HFF-Myc (cell line): ENCODE measurements at regions not wholly inside any gene's neighbourhood (a gene's known extent, or its start where the extent isn't known, plus 50 kb on each side); places are given as distances from the start of the nearest gene placed in this dataset.

Experiments
- DNase-seq: peaks from one replicate; pipeline ENCODE4 v3.0.0-alpha.2; 2011; ENCODE audit warnings: low read depth; ENCODE audit errors: extremely low read depth
- H3K4me3 ChIP-seq: replicated peaks from 2 replicates; pipeline ENCODE4 v1.5.1; 2011; ENCODE audit warnings: low read depth, mild to moderate bottlenecking, control low read depth, low read length
- TF ChIP-seq, protein P1 (sequence below): IDR thresholded peaks from 2 replicates; pipeline ENCODE4 v1.5.1; 2012; ENCODE audit warnings: mild to moderate bottlenecking, low read depth, low read length, control low read depth; ENCODE audit errors: missing control alignments

- no peak overlapping the region for H3K4me3 ChIP-seq
- no peak for DNase-seq
- TF ChIP-seq, protein P1, sequence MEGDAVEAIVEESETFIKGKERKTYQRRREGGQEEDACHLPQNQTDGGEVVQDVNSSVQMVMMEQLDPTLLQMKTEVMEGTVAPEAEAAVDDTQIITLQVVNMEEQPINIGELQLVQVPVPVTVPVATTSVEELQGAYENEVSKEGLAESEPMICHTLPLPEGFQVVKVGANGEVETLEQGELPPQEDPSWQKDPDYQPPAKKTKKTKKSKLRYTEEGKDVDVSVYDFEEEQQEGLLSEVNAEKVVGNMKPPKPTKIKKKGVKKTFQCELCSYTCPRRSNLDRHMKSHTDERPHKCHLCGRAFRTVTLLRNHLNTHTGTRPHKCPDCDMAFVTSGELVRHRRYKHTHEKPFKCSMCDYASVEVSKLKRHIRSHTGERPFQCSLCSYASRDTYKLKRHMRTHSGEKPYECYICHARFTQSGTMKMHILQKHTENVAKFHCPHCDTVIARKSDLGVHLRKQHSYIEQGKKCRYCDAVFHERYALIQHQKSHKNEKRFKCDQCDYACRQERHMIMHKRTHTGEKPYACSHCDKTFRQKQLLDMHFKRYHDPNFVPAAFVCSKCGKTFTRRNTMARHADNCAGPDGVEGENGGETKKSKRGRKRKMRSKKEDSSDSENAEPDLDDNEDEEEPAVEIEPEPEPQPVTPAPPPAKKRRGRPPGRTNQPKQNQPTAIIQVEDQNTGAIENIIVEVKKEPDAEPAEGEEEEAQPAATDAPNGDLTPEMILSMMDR, result no peak
Observed at GRCh38 chr6:92195796-92196195, 1223.6 kb downstream of the EPHA7 start.

- TF ChIP-seq, protein P1, result no peak
- DNase-seq, result no peak
- no peak overlapping the region for H3K4me3 ChIP-seq
Observed at GRCh38 chr6:92188016-92188415, 1231.3 kb downstream of the EPHA7 start.

- TF ChIP-seq, protein P1, result no peak
- DNase-seq, result no peak
- no peak overlapping the region for H3K4me3 ChIP-seq
Observed at GRCh38 chr6:92184933-92185332, 1234.4 kb downstream of the EPHA7 start.

- no peak for DNase-seq
- no peak overlapping the region for H3K4me3 ChIP-seq
- TF ChIP-seq, protein P1, result no peak
Observed at GRCh38 chr6:92181347-92181746, 1238.0 kb downstream of the EPHA7 start.

GRCh38 chr6:92180090-92180489 is 1239.3 kb downstream of the EPHA7 start:
- no peak for DNase-seq
- TF ChIP-seq, protein P1, result no peak

GRCh38 chr6:92176666-92177065 is 1242.7 kb downstream of the EPHA7 start:
- TF ChIP-seq, protein P1, result no peak
- H3K4me3 ChIP-seq, result no peak overlapping the region
- DNase-seq, result no peak

More at GRCh38 chr6:92180090-92180489, 1239.3 kb downstream of the EPHA7 start:
- H3K4me3 ChIP-seq, result no peak overlapping the region

DNA sequence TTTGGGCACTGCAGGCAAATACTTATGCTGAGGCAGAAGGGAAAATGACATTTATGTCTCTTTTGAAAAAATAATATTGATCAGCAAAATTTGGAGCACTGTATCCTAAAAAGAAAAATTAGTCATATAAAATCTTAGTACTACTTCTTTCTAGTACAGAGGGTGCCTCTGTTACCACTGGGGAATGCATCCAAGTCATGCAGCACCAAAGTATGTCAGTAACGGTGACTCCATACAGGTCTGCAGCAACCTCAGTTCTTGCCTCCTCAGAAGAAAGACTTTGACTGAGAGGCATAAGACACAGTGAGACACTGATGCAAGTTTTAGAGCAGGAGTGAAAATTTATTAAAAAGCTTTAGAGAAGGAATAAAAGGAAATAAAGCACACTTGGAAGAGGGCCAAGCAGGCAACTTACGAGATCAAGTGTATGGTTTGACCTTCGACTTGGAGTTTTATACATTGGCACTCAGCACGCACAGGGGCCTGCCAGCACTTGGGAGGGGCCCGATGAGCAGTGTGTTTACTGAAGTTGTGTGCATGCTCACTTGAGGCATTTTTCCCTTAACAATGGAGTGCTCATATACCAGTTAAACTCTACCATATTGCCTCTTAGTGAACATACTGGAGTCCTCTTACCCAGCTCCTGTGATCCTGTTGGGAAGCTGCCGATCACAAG is 1244.8 kb downstream of the EPHA7 start:
- H3K4me3 ChIP-seq, result no peak overlapping the region
- DNase-seq, result no peak
- TF ChIP-seq, protein P1, result no peak
